OCI-LY7 (cell line): ENCODE measurements at regions not wholly inside any gene's neighbourhood (a gene's known extent, or its start where the extent isn't known, plus 50 kb on each side); places are given as distances from the start of the nearest gene placed in this dataset.

Experiments
- CTCF ChIP-seq: fragments of 200-600 bp; sonication (generic); conservative IDR thresholded peaks from 2 replicates; pipeline ENCODE4 v1.5.1; 2014; ENCODE audit warnings: mild to moderate bottlenecking, antibody characterized with exemption, low read length, moderate library complexity, mixed read lengths
- EZH2phosphoT487 ChIP-seq: fragments of 200-600 bp; sonication (generic); IDR thresholded peaks from 2 replicates; pipeline ENCODE4 v1.6.1; 2018; ENCODE audit warnings: low read depth, borderline replicate concordance, mild to moderate bottlenecking, mixed run types, antibody characterized with exemption, low read length, moderate library complexity, mixed read lengths

GRCh38 chr20:7622399-7622961 is 317.8 kb downstream of the HAO1 start:
- TF ChIP-seq CTCF (no peak), EZH2phosphoT487 (no peak)
